Smooth muscle cell (in vitro differentiated cells): ENCODE measurements at regions not wholly inside any gene's neighbourhood (a gene's known extent, or its start where the extent isn't known, plus 50 kb on each side); places are given as distances from the start of the nearest gene placed in this dataset. TPM values are rescaled to one million over a fixed set of nuclear protein-coding genes. Genes with fewer than 3 reads are reported as not detected.
A peak's percentile ranks its signal among the peaks of the same experiment; 100 is the strongest.

Source experiments
- DNase-seq: peaks from one replicate; lab custom pipeline; 2025; ENCODE audit not compliant: unreplicated experiment; lab: John Stamatoyannopoulos, UW
- H2AFZ ChIP-seq: fragments of 200-600 bp; sonication (generic); 2 replicates; pipeline ENCODE4 v1.6.0; 2016; ENCODE audit warnings: antibody characterized with exemption, low read depth, mild to moderate bottlenecking
- H3F3A ChIP-seq: fragments of 200-600 bp; sonication (generic); 2 replicates; pipeline ENCODE4 v1.6.0; 2017; ENCODE audit warnings: antibody characterized with exemption, low read depth
- H3K27ac ChIP-seq: fragments of 200-600 bp; sonication (generic); 2 replicates; pipeline ENCODE4 v1.5.1; 2016; ENCODE audit warnings: low read depth, mild to moderate bottlenecking
- H3K27me3 ChIP-seq: fragments of 200-600 bp; sonication (generic); 2 replicates; pipeline ENCODE4 v1.6.1; 2016; ENCODE audit warnings: low read depth, mild to moderate bottlenecking
- H3K36me3 ChIP-seq: fragments of 200-600 bp; sonication (generic); 2 replicates; pipeline ENCODE4 v1.5.1; 2016; ENCODE audit warnings: low read depth
- H3K4me1 ChIP-seq: fragments of 200-600 bp; sonication (generic); 2 replicates; pipeline ENCODE4 v1.5.1; 2016; ENCODE audit warnings: low read depth
- H3K4me2 ChIP-seq: fragments of 200-600 bp; sonication (generic); 2 replicates; pipeline ENCODE4 v1.6.0; 2016; ENCODE audit warnings: mild to moderate bottlenecking
- H3K4me3 ChIP-seq: fragments of 200-600 bp; sonication (generic); 2 replicates; pipeline ENCODE4 v1.5.1; 2016; ENCODE audit warnings: mild to moderate bottlenecking
- H3K79me2 ChIP-seq: fragments of 200-600 bp; sonication (generic); 2 replicates; pipeline ENCODE4 v1.6.0; 2016; ENCODE audit warnings: low read depth, mild to moderate bottlenecking
- H3K9ac ChIP-seq: fragments of 200-600 bp; sonication (generic); 2 replicates; pipeline ENCODE4 v1.6.0; 2016; ENCODE audit warnings: low read depth
- H3K9me3 ChIP-seq: fragments of 200-600 bp; sonication (generic); replicated peaks from 2 replicates; pipeline ENCODE4 v1.5.1; 2016; ENCODE audit warnings: low read depth
- H4K20me1 ChIP-seq: fragments of 200-600 bp; sonication (generic); 2 replicates; pipeline ENCODE4 v1.6.0; 2016; ENCODE audit warnings: low read depth
- CTCF ChIP-seq: fragments of 200-600 bp; sonication (generic); IDR thresholded peaks from 2 replicates; pipeline ENCODE4 v1.5.1; 2017; ENCODE audit warnings: borderline replicate concordance, mild to moderate bottlenecking, antibody characterized with exemption; ENCODE audit not compliant: insufficient read depth, poor library complexity, severe bottlenecking
- WGBS: methylation state at CpG from one replicate; pipeline ENCODE4 v1.1.7; 2016; ENCODE audit warnings: low lambda C conversion rate; 5-methylcytosine and 5-hydroxymethylcytosine counted together
- small RNA-seq: library from RNA; depleted of rRNA; stranded (forward); fragments of <200 nt; gene quantifications from one replicate; pipeline ENCODE3, GENCODE V24; 2014

DNA sequence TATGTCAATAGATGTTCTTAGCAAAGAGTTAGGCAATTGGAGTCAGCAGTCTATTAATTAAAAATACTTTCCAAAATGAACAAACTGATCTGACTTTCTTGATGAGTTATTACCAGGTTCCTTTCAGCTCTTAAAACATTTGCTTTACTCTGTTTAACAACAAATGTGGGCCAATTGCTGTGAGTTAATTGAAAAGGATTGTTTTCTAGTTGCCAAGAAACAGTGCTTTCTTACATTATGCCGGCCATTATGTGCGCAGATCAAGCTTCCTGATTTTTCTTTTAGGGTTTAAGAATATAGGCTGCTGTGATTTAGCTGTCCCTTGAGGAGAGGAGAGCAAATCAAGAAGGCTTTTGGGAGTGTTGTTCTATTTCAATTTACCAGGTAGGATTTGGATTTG is 50.5 kb upstream of the ITPRID2 start:
- Histone ChIP-seq H3K79me2 (no peaks in the 10 kb centered on the region), H4K20me1 (no peaks in the 10 kb centered on the region), H3K27me3 (no peaks in the 10 kb centered on the region), H3K9ac (no peak overlapping the region), H3K4me3 (no peak overlapping the region), H3K9me3 (no peaks in the 10 kb centered on the region), H2AFZ (peak overlapping the region; percentile 5), H3K27ac (no peak overlapping the region), H3K36me3 (no peaks in the 10 kb centered on the region), H3K4me1 (peaks cover 7% of the 10 kb centered on the region), H3F3A (no peaks in the 10 kb centered on the region), H3K4me2 (no peak overlapping the region)
- no peak for DNase-seq
- 93% methylated on average over 2 of the region's 2 CpGs for WGBS
- TF ChIP-seq CTCF: no peak

Small RNAs in the stretch of these regions (small RNA-seq; reads per million reads assigned to genes)
- gene RNU6ATAC19P: not detected
